Stimulated activated CD8-positive, alpha-beta memory T cell treated with anti-CD3 and anti-CD28 coated beads, Interleukin-12 subunit alpha, Interleukin-12 subunit beta, amount 100 ng/mL, for 4 hours (primary cell): ENCODE measurements at regions not wholly inside any gene's neighbourhood (a gene's known extent, or its start where the extent isn't known, plus 50 kb on each side); places are given as distances from the start of the nearest gene placed in this dataset.
"Not testable (repeated sequence)": the region's sequence is repeated elsewhere in the genome, so short reads cannot be mapped to it uniquely, and the experiment has no call there.

Experiments
- DNase-seq: peaks from one replicate; pipeline ENCODE4 v3.0.0-alpha.2; 2020; ENCODE audit warnings: low read depth

GRCh38 chr6:141562851-141563763, 569.6 kb upstream of the GJE1 start:
- DNase-seq: peak; percentile 10

- DNase-seq: no peak
Measured at GRCh38 chr6:141562186-141562811, 570.4 kb upstream of the GJE1 start.

DNA sequence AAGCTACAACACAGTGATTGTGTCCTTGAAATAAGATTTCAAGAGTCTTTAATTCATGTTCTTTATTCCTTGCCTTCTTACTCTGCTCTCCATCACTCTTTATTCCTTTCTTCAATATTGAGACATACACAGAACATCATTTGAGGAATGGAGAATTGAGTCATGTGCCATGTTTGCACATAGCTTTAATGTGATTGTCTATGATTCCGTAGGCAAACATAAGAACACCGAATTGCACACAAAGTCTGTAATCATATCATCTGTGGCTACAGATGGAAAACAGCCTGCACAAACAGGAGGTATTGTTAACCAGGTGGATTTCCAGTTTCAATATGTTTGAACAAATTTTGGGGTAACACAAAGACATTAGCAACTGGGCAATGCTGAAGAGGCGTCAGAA, 571.6 kb upstream of the GJE1 start:
- no peak for DNase-seq

- DNase-seq: no peak
Measured at GRCh38 chr6:141552463-141552862, 580.3 kb upstream of the GJE1 start.

DNA sequence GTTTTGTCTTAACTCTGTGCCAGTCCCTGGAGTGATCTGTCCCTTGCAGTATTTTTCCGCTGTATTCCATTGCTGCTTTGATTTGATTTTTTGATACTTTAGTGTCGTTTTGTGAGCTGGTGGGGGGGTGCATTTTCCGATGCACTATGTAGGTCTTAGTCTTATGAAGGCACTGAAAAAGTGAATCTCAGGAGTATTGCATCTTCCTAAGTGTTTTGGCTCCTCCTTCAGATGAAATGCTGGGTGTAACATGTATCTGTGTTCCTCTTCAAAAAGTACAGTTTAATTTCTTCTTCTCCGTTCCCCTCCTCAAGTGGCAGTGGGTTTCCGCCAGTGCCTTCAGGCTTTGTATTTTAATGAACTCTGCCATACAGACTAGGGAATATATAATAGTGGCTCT, 580.7 kb upstream of the GJE1 start:
- DNase-seq: no peak

DNA sequence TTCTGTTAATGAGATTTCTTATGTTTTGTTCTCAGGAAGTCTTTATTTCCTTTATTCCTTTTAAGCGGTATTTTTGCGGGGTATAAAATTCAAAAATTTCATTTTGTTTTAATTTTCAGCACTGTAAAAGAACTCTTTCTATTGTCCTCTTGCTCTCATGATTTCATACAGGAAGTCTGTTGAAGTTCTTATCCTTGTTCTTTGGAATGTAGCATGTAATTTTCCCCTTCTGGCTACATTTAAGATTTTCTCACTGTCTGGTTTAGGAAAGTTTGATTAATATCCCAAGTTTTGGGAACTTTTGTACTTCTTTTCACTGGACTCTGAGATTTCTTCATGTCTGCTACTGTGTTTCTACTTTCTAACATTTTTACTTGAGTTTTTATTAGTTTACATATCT, 581.4 kb upstream of the GJE1 start:
- DNase-seq: no peak

GRCh38 chr6:141550471-141550870, 582.3 kb upstream of the GJE1 start:
- DNase-seq: no peak

- no peak for DNase-seq
Measured at GRCh38 chr6:141548966-141549365, 583.8 kb upstream of the GJE1 start.

DNA sequence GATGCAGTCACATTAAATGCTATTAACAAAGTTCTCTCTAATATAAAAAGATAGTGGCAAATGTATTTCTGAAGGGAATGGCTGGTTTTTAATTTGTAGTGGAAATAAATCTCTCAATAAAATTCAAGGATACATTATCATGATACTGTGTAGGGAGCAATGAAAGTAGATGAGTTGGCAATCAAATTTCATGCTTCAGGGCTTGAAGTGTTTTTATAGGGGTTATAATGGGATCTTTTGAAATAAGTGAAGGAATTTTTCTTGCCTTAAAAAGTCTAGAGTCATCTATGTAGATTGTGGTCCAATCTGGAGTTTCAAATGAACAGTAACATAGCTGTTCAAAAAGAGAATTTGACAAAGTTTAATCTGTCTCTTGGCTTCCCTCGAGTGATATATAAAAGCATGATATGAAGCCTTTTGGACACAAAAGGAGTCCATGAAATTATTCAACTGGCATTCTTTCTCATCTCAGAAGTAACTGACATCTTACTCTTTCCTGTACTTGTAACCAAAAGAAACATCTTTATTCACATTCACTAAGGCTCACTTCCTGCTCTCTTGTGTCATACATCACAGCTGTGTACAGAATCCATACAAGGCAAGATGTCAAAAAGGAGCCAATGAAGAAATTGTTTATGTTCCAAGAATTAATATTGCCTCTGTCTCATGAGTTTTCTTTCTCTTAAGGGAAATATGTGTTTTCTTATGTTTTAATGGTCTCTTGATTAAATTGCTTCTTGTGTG, 591.0 kb upstream of the GJE1 start:
- DNase-seq: no peak

- DNase-seq: no peak
Measured at GRCh38 chr6:141540207-141540606, 592.5 kb upstream of the GJE1 start.

DNA sequence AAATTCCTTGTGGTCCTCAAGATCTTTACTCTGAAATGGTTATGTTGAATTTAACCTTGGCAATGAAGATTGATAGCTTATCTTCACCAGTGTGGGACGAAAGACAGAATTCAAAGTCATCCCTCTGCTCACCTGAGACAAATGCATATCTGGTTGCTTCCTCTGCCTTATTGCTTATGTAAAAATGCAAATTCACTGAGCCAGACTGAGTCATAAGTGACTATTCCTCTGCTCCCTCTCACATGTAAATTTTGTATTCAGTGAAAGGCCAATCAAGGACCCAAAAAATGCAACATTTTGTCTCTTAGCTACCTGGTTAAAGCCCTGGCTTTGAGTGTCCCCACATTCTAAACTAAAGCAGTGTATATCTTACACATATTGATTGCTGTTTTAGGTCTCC, 593.1 kb upstream of the GJE1 start:
- no peak for DNase-seq

DNA sequence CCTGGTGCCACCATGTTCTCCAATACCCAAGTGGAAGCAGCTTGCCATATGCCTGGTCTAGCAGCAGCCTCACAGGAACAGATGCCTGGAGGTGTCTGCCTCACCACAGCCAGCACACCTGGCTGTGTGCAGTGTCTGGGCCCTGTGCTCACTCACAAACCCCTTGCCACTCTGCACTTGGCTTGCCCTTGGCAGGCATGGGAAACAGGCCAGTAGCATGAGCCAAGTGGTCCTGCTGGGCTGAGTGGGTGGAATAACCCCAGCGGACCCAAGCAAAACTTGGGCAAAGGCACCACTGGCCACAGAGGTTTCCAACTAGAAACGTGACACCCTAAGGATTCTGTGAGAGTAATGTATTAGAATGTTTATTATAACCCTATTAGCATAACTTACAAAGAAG, 600.5 kb upstream of the GJE1 start:
- no peak for DNase-seq

GRCh38 chr6:141531040-141531439, 601.7 kb upstream of the GJE1 start:
- no peak for DNase-seq

DNA sequence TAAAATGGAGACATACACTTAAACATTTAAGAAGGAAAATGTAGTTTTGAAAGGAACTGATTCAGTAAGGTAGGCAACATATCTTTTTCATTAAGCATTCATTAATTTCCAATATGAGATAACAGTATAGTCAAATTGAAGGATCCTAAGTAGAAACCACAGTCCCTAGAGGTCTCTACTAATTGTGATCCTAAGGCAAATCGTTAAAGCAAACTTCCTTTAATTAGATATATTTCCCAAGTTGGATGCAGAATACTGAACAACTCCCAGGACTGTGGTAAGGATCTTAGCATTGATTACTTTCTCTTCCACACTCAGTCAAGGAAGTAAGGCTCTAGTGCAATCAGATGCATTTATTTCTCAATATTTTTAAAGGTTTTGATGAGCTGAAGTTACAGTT, 604.1 kb upstream of the GJE1 start:
- no peak for DNase-seq

DNA sequence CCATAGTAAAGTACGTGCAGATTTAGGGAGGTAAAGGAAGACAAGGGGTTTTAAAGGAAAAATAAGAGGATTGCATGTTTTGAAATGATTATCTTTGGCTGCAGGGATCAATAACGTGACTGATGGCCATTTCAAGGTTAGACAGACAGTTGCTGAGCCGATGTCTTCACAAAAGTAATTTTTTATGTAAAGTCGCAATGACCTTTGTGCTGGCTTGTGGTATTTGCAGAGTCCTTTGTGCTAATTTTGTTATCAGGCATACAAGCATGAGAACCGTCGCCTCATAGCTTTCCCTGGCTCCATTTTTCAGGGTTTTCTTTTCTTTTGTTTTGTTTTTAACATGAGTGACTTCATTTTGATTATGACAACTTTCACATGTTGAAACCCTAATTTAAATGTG, 605.7 kb upstream of the GJE1 start:
- DNase-seq: no peak

- no peak for DNase-seq
Measured at GRCh38 chr6:141521440-141521839, 611.3 kb upstream of the GJE1 start.

DNA sequence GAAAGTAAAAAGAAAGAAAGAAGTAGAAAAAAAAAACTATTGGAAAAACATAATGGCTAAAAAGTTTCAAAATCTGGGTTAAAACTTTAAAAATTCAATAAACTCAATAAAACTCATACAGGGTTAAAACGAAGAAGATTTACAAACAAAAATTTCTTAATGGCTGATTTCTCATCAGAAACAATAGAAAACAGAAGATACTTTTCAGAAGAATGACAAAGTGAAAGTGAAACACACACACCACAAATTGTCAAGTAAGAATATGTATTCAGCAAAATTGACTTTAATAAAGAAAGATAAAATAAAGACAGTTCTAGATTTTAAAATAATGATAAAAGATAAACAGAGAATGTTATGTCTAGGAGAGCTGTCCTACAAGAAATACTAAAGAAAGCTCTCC, 618.9 kb upstream of the GJE1 start:
- DNase-seq: no peak

GRCh38 chr6:141510803-141511202, 621.9 kb upstream of the GJE1 start:
- no peak for DNase-seq

DNA sequence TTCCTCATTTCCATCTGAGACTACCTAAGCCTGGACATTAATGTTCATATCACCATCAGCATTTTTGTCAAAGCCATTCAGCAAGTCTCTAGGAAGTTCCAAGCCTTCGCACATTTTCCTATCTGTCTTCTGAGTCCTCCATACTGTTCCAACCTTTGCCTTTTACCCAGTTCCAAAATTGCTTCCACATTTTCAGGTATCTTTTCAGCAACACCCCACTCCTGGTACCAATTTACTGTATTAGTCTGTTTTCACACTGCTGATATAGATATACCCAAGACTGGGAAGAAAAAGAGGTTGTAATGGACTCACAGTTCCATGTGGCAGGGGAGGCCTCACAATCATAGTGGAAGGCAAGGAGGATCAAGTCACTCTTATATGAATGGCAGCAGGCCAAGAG, 626.7 kb upstream of the GJE1 start:
- DNase-seq: not testable (repeated sequence)

- DNase-seq: not testable (repeated sequence)
Measured at GRCh38 chr6:141504318-141504717, 628.4 kb upstream of the GJE1 start.

- no peak for DNase-seq
Measured at GRCh38 chr6:141501616-141502015, 631.1 kb upstream of the GJE1 start.

- no peak for DNase-seq
Measured at GRCh38 chr6:141498977-141499376, 633.7 kb upstream of the GJE1 start.
